Effector memory CD8-positive, alpha-beta T cell (primary cell): ENCODE measurements at regions not wholly inside any gene's neighbourhood (a gene's known extent, or its start where the extent isn't known, plus 50 kb on each side); places are given as distances from the start of the nearest gene placed in this dataset.

Experiments used
- ATAC-seq: fragments of 150-1000 bp; cut with Tn5 transposase; replicated peaks from 2 replicates; pipeline ENCODE4 v1.10.0; 2021; ENCODE audit warnings: mild to moderate bottlenecking, moderate library complexity
- DNase-seq, 3 experiments: peaks; one replicate each; pipeline ENCODE4 v3.0.0; 2021
- H3K27ac Mint-ChIP-seq, 2 donors: one replicate each; pipeline ENCODE4 v1.8.0; 2022; ENCODE audit warnings: mild to moderate bottlenecking in 2 of 2, mixed read lengths in 2 of 2, moderate library complexity in 2 of 2
- H3K27me3 Mint-ChIP-seq, 2 donors: one replicate each; pipeline ENCODE4 v1.8.0; 2022; ENCODE audit warnings: mixed read lengths in 2 of 2
- H3K36me3 Mint-ChIP-seq: one replicate; pipeline ENCODE4 v1.8.0; 2022; ENCODE audit warnings: mild to moderate bottlenecking, moderate library complexity, mixed read lengths; ENCODE audit not compliant: insufficient read depth
- H3K4me1 Mint-ChIP-seq, 2 donors: one replicate each; pipeline ENCODE4 v1.8.0; 2022; ENCODE audit warnings: low read depth in 2 of 2, mixed read lengths in 2 of 2
- H3K4me3 Mint-ChIP-seq, 2 donors: one replicate each; pipeline ENCODE4 v1.8.0; 2022; ENCODE audit warnings: mild to moderate bottlenecking in 2 of 2, mixed read lengths in 2 of 2, moderate library complexity in 2 of 2
- H3K9me3 Mint-ChIP-seq, 2 donors: one replicate each; pipeline ENCODE4 v1.8.0; 2022; ENCODE audit warnings: mixed read lengths in 2 of 2

DNA sequence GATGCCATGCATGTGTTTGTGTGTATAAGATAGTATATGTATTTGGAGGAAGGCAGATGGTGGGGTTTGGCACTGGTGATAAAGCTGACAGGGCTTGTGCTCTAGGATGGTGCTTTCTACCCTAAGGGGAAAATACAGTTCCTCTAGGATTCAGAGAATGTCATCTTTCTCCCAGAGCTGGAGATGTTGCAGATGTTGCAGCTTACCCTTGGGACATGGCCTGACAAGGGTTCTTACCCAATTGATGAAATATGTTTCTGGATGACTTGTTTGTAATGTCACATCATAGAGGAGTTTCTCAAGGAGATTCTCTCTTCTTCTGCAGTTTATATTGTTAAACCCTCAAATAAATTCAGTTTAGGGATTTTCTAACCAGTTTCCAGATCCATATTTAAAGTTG, 52.5 kb upstream of the PITX2 start:
- Mint-ChIP-seq H3K9me3 (peaks cover 0 to under 1% of the 10 kb centered on the region in 2 donors), H3K36me3 (no peaks in the 10 kb centered on the region), H3K4me1 (no peaks in the 10 kb centered on the region), H3K27ac (no peak overlapping the region), H3K27me3 (peaks cover 0 to under 1% of the 10 kb centered on the region in 2 donors), H3K4me3 (no peak overlapping the region)
- DNase-seq (no peak), ATAC-seq (no peak)

DNA sequence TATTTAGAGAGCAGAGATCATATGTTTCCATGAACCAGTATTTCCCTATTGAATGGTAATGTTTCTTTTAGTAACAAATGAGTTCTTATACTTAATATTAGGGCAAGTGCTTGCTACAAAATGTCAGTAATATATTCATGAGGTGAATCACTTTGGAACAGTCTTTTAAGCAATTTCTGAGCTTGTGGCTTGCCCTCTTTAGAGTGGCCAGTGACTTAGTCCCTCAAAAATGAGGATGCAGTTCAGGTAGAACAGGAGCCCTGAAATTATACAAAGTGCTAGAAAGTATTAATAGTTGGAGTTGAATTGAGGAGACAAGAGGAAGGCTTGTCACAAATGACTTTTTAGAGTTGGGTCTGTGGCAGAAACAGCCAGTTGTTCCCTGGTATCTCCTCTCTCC, 53.4 kb upstream of the PITX2 start:
- Mint-ChIP-seq H3K9me3 (peaks cover 0 to 3% of the 10 kb centered on the region in 2 donors), H3K4me1 (no peaks in the 10 kb centered on the region), H3K4me3 (no peak overlapping the region), H3K27me3 (peaks cover 0 to 4% of the 10 kb centered on the region in 2 donors), H3K36me3 (no peaks in the 10 kb centered on the region), H3K27ac (no peak overlapping the region)
- no peak for ATAC-seq
- no peak for DNase-seq

- DNase-seq, result no peak
- Mint-ChIP-seq H3K4me3 (no peak overlapping the region), H3K36me3 (no peaks in the 10 kb centered on the region), H3K9me3 (peaks cover 0 to 3% of the 10 kb centered on the region in 2 donors), H3K27ac (no peak overlapping the region), H3K4me1 (no peaks in the 10 kb centered on the region), H3K27me3 (peaks cover 0 to 4% of the 10 kb centered on the region in 2 donors)
- ATAC-seq, result no peak
Measured at GRCh38 chr4:110678517-110679227, 55.8 kb upstream of the PITX2 start.

DNA sequence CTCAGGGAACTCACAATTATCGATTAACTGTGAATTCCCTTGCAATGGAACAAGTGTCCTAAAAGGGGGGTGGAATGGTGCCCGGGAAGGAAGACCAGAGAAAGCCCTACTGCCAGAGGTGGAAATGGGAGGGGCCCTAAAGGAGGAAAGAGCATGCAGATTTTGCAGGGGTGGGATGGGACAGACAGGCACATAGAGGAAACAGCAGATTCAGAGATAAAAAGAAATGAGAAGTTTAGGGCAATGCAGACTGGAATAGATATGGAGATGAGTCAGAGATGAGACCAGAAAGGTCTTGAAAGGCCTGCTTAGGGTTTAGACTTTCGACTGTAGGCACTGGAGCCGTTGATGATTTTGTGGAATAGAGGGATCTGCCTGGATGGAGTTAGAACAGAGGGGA, 57.4 kb upstream of the PITX2 start:
- DNase-seq (no peak), ATAC-seq (no peak)
- no peak overlapping the region for H3K4me3 Mint-ChIP-seq
- H3K27me3 Mint-ChIP-seq, result peaks cover 0 to 4% of the 10 kb centered on the region in 2 donors
- no peaks in the 10 kb centered on the region for H3K36me3 Mint-ChIP-seq
- H3K27ac Mint-ChIP-seq, result no peak overlapping the region
- H3K4me1 Mint-ChIP-seq, result no peaks in the 10 kb centered on the region
- H3K9me3 Mint-ChIP-seq, result peaks cover 0 to 3% of the 10 kb centered on the region in 2 donors

- Mint-ChIP-seq H3K4me1 (no peaks in the 10 kb centered on the region), H3K27ac (no peak overlapping the region), H3K27me3 (peaks cover 0 to 4% of the 10 kb centered on the region in 2 donors), H3K4me3 (no peak overlapping the region), H3K9me3 (peaks cover 0 to 3% of the 10 kb centered on the region in 2 donors), H3K36me3 (no peaks in the 10 kb centered on the region)
- ATAC-seq (no peak), DNase-seq (no peak)
Measured at GRCh38 chr4:110681381-110681780, 58.5 kb upstream of the PITX2 start.

DNA sequence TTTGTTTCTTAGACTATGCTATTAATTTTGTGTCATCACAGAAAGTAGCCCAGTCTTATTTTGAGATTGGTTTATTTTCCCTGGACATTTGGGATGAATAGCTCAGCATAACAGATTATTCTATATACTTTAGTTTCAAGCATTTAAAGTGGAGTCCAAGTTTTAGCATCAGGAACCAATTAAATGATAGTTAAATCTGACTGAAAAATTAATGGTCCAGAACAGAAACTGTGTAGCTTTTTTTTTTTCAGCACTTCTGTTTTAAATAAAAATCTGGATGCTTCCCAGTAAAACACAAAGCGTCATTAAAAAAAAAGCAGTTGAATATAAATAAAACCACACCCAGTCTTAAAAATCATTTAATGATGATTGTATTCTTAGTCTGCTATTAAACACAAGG, 59.4 kb upstream of the PITX2 start:
- Mint-ChIP-seq H3K4me3 (no peak overlapping the region), H3K36me3 (no peaks in the 10 kb centered on the region), H3K27me3 (peaks cover 0 to 4% of the 10 kb centered on the region in 2 donors), H3K4me1 (no peaks in the 10 kb centered on the region), H3K9me3 (peaks cover 0 to 3% of the 10 kb centered on the region in 2 donors), H3K27ac (no peak overlapping the region)
- ATAC-seq (no peak), DNase-seq (no peak)

- DNase-seq (no peak), ATAC-seq (no peak)
- no peaks in the 10 kb centered on the region for H3K36me3 Mint-ChIP-seq
- peaks cover 0 to 3% of the 10 kb centered on the region in 2 donors for H3K9me3 Mint-ChIP-seq
- no peak overlapping the region for H3K4me3 Mint-ChIP-seq
- H3K27ac Mint-ChIP-seq, result no peak overlapping the region
- no peaks in the 10 kb centered on the region for H3K4me1 Mint-ChIP-seq
- H3K27me3 Mint-ChIP-seq, result peaks cover 0 to 4% of the 10 kb centered on the region in 2 donors
Measured at GRCh38 chr4:110683601-110684000, 60.7 kb upstream of the PITX2 start.

DNA sequence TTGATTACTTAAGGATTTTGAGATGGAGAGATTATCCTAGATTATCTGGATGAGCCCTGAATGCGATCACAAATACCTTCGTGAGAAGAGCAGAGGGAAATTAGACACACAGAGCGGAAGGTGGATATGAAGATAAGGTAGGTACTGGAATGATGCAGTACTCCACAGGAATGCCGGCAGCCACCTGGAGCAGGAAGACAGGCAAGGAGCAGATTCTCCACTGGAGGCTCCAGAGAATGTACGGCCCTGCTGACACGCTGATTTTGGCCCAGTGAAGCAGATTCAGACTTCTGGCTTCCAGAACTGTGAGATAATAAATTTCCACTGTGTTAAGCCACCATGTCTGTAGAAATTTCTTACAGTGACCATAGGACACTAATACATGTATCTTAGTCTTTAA, 79.4 kb upstream of the PITX2 start:
- ATAC-seq (no peak), DNase-seq (no peak)
- Mint-ChIP-seq H3K27me3 (no peaks in the 10 kb centered on the region), H3K4me1 (no peaks in the 10 kb centered on the region), H3K4me3 (no peak overlapping the region), H3K27ac (no peak overlapping the region), H3K36me3 (no peaks in the 10 kb centered on the region), H3K9me3 (peaks cover 6% of the 10 kb centered on the region in 2 donors)

GRCh38 chr4:110704748-110705439, 82.0 kb upstream of the PITX2 start:
- ATAC-seq, result no peak
- peaks cover 6% of the 10 kb centered on the region in 2 donors for H3K9me3 Mint-ChIP-seq
- H3K27me3 Mint-ChIP-seq, result no peaks in the 10 kb centered on the region
- H3K36me3 Mint-ChIP-seq, result no peaks in the 10 kb centered on the region
- no peaks in the 10 kb centered on the region for H3K4me1 Mint-ChIP-seq
- no peak for DNase-seq
- H3K4me3 Mint-ChIP-seq, result no peak overlapping the region
- no peak overlapping the region for H3K27ac Mint-ChIP-seq

- peaks cover 6% of the 10 kb centered on the region in 2 donors for H3K9me3 Mint-ChIP-seq
- no peak overlapping the region for H3K4me3 Mint-ChIP-seq
- no peaks in the 10 kb centered on the region for H3K36me3 Mint-ChIP-seq
- no peak overlapping the region for H3K27ac Mint-ChIP-seq
- DNase-seq (no peak), ATAC-seq (no peak)
- H3K4me1 Mint-ChIP-seq, result no peaks in the 10 kb centered on the region
- no peaks in the 10 kb centered on the region for H3K27me3 Mint-ChIP-seq
Measured at GRCh38 chr4:110705440-110705782, 82.5 kb upstream of the PITX2 start.

GRCh38 chr4:110710070-110710469, 87.2 kb upstream of the PITX2 start:
- no peaks in the 10 kb centered on the region for H3K4me1 Mint-ChIP-seq

DNA sequence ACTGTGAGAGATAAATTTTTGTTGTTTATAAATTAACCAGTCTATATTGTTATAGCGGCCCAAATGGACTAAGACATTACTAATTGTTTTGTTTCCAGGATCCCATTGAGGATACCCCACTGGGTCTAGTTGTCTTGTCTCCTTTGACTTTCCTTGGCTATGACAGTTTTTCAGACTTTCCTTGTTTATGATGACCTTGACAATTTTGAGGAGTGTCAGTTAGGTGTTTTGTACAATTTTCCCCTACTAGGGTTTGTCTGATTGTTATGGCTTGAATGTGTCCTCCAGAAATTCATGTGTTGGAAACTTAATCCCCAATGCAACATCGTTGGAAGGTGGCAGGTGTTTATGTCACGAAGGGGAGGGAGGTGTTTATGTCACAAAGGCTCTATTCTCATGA, 89.6 kb upstream of the PITX2 start:
- ATAC-seq (no peak), DNase-seq (no peak)
- peaks cover 0 to 9% of the 10 kb centered on the region in 2 donors for H3K9me3 Mint-ChIP-seq
- H3K27ac Mint-ChIP-seq, result no peak overlapping the region
- H3K4me1 Mint-ChIP-seq, result no peaks in the 10 kb centered on the region
- no peak overlapping the region for H3K4me3 Mint-ChIP-seq
- no peaks in the 10 kb centered on the region for H3K27me3 Mint-ChIP-seq
- no peaks in the 10 kb centered on the region for H3K36me3 Mint-ChIP-seq

More at GRCh38 chr4:110710070-110710469, 87.2 kb upstream of the PITX2 start:
- no peaks in the 10 kb centered on the region for H3K36me3 Mint-ChIP-seq
- H3K27ac Mint-ChIP-seq, result no peak overlapping the region
- H3K9me3 Mint-ChIP-seq, result peaks cover 3 to 9% of the 10 kb centered on the region in 2 donors
- H3K27me3 Mint-ChIP-seq, result no peaks in the 10 kb centered on the region
- no peak overlapping the region for H3K4me3 Mint-ChIP-seq
- no peak for DNase-seq
- no peak for ATAC-seq

DNA sequence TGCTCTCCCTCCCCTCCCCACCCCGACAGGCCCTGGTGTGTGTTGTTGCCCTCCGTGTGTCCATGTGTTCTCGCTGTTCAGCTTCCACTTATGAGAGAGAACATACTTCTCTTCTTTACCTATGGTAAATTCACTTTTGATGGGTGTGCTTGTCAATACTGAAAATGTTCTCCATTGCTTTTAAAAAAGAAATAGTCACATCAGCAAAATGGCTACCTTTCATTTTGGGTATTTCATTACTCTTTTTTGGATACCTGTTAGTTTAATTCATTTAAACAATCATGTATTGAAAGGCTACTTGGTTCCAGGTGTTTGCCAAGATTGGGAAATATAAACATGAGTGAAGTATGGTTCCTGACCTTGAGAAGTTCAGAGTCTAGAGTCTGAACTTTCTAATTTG, 107.4 kb upstream of the PITX2 start:
- H3K27ac Mint-ChIP-seq, result no peak overlapping the region
- no peaks in the 10 kb centered on the region for H3K27me3 Mint-ChIP-seq
- no peaks in the 10 kb centered on the region for H3K4me1 Mint-ChIP-seq

DNA sequence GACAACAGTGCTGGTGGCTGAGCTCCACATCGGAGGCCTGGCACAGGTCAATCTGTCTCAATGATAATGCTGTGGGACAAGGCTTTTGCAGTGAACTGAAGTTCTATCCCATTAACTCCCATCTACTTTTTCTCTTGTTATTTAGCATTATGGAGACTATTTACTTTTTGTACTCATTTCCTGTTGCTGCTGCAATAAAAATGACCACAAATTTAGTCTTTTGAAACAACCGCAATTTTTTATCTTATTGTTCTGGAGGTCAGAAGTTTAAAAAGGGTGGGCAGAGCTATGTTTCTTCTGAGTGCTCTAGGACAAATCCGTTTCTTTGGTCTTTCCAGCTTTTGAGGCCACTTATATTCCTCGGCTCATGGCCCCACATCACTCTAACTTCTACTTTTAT, 111.0 kb upstream of the PITX2 start:
- Mint-ChIP-seq H3K36me3 (peaks cover 4% of the 10 kb centered on the region), H3K27me3 (no peaks in the 10 kb centered on the region), H3K4me3 (no peak overlapping the region), H3K4me1 (no peaks in the 10 kb centered on the region), H3K9me3 (peaks cover 12 to 14% of the 10 kb centered on the region in 2 donors), H3K27ac (no peak overlapping the region)
- ATAC-seq, result no peak
- DNase-seq, result no peak

More for the DNA sequence above, 107.4 kb upstream of the PITX2 start:
- no peak for DNase-seq
- Mint-ChIP-seq H3K4me3 (no peak overlapping the region), H3K9me3 (peaks cover 12 to 14% of the 10 kb centered on the region in 2 donors), H3K36me3 (peaks cover 4% of the 10 kb centered on the region)
- no peak for ATAC-seq
